ENCODE measurements at regions not wholly inside any gene's neighbourhood (a gene's known extent, or its start where the extent isn't known, plus 50 kb on each side); places are given as distances from the start of the nearest gene placed in this dataset.
"Not testable (repeated sequence)": the region's sequence is repeated elsewhere in the genome, so short reads cannot be mapped to it uniquely, and the experiment has no call there.

- no peak for DNase-seq (ENCODE audit: low read depth in 2 of 2)
These were observed 151.2 kb upstream of the KIF2A start for GRCh38 chr5:62154758-62155157.

- DNase-seq (ENCODE audit: low read depth in 2 of 2), result no peak
These were observed 150.0 kb upstream of the KIF2A start for GRCh38 chr5:62155988-62156387.

GRCh38 chr5:62167561-62168057, 138.4 kb upstream of the KIF2A start:
- no peak for DNase-seq (ENCODE audit: low read depth in 2 of 2)

- no peak for DNase-seq (ENCODE audit: low read depth in 2 of 2)
These were observed 137.3 kb upstream of the KIF2A start for GRCh38 chr5:62168506-62169281.

- no peak for DNase-seq (ENCODE audit: low read depth in 2 of 2)
These were observed 127.7 kb upstream of the KIF2A start for GRCh38 chr5:62178258-62178657.

- DNase-seq (ENCODE audit: low read depth in 2 of 2), result no peak
These were observed 123.2 kb upstream of the KIF2A start for GRCh38 chr5:62182802-62183201.

GRCh38 chr5:62183727-62184126, 122.3 kb upstream of the KIF2A start:
- DNase-seq (ENCODE audit: low read depth in 2 of 2), result no peak

GRCh38 chr5:62184444-62184843, 121.6 kb upstream of the KIF2A start:
- DNase-seq (ENCODE audit: low read depth in 2 of 2), result no peak

GRCh38 chr5:62190173-62190572, 115.8 kb upstream of the KIF2A start:
- no peak for DNase-seq (ENCODE audit: low read depth in 2 of 2)

GRCh38 chr5:62190931-62191330, 115.1 kb upstream of the KIF2A start:
- no peak for DNase-seq (ENCODE audit: low read depth in 2 of 2)

GRCh38 chr5:62192958-62193357, 113.0 kb upstream of the KIF2A start:
- no peak for DNase-seq (ENCODE audit: low read depth in 2 of 2)

- not testable (repeated sequence) for DNase-seq (ENCODE audit: low read depth in 2 of 2)
These were observed 109.5 kb upstream of the KIF2A start for GRCh38 chr5:62196532-62196931.

GRCh38 chr5:62197697-62198096, 108.3 kb upstream of the KIF2A start:
- no peak for DNase-seq (ENCODE audit: low read depth in 2 of 2)

GRCh38 chr5:62198421-62198820, 107.6 kb upstream of the KIF2A start:
- no peak for DNase-seq (ENCODE audit: low read depth in 2 of 2)

- DNase-seq (ENCODE audit: low read depth in 2 of 2), result no peak
These were observed 106.0 kb upstream of the KIF2A start for GRCh38 chr5:62199792-62200716.

- no peak for DNase-seq (ENCODE audit: low read depth in 2 of 2)
These were observed 99.7 kb upstream of the KIF2A start for GRCh38 chr5:62206150-62206829.

GRCh38 chr5:62208218-62208852, 97.7 kb upstream of the KIF2A start:
- DNase-seq (ENCODE audit: low read depth in 2 of 2), result no peak

GRCh38 chr5:62211405-62211804, 94.6 kb upstream of the KIF2A start:
- DNase-seq (ENCODE audit: low read depth in 2 of 2), result no peak

GRCh38 chr5:62212648-62213047, 93.4 kb upstream of the KIF2A start:
- no peak for DNase-seq (ENCODE audit: low read depth in 2 of 2)

GRCh38 chr5:62214701-62215100, 91.3 kb upstream of the KIF2A start:
- DNase-seq (ENCODE audit: low read depth in 2 of 2), result no peak

GRCh38 chr5:62216603-62217002, 89.4 kb upstream of the KIF2A start:
- DNase-seq (ENCODE audit: low read depth in 2 of 2), result not testable (repeated sequence)

GRCh38 chr5:62217095-62217494, 88.9 kb upstream of the KIF2A start:
- DNase-seq (ENCODE audit: low read depth in 2 of 2), result not testable (repeated sequence)
